HepG2 (cell line): ENCODE measurements at regions not wholly inside any gene's neighbourhood (a gene's known extent, or its start where the extent isn't known, plus 50 kb on each side); places are given as distances from the start of the nearest gene placed in this dataset.

Source experiments
- ATAC-seq: fragments of 200-7000 bp; cut with Tn5 transposase; 3 replicates; pipeline ENCODE4 v1.9.1; 2020; ENCODE audit warnings: mild to moderate bottlenecking, moderate library complexity
- BruUV-seq: library from RNA; stranded (reverse); fragments of 400-500 nt; replicated peaks from 2 replicates; lab custom pipeline; 2021; lab: Mats Ljungman, UMichigan
- CTCF ChIA-PET: fragments of 300-600 bp; formaldehyde crosslinking; extraction: SDS; loops from one replicate; lab custom pipeline; 2021; ENCODE audit warnings: low total read pairs, inconsistent platforms, low intra/inter-chr PET ratio; lab: Yijun Ruan, JAX
- POLR2A ChIA-PET: fragments of 350-600 bp; sonication (Branson Sonifier 250); formaldehyde crosslinking; loops from one replicate; lab custom pipeline; 2020; ENCODE audit warnings: antibody characterized with exemption, inconsistent platforms; lab: Yijun Ruan, JAX
- DNase-seq: peaks from one replicate; pipeline ENCODE4 v3.0.0-alpha.2; 2015; ENCODE audit warnings: low spot score
- FAIRE-seq: peaks from 3 replicates; lab custom pipeline; 2011; peaks lifted over from hg19 to GRCh38; lab: Jason Lieb, UNC
- H2AFZ ChIP-seq: one replicate; pipeline ENCODE4 v1.6.1; 2011; ENCODE audit warnings: low read length, inconsistent platforms
- H3K27ac ChIP-seq: fragments of 300-600 bp; 3 replicates; pipeline ENCODE4 v1.8.0; 2011; ENCODE audit warnings: mixed run types, mild to moderate bottlenecking, mixed read lengths, low read length, inconsistent platforms; ENCODE audit not compliant: insufficient read depth; ENCODE audit errors: extremely low read length
- H3K27me3 ChIP-seq, 2 experiments: fragments of 200-600 bp in 1 of 2; 2 replicates in 1 of 2; 3 replicates in 1 of 2; pipeline versions ENCODE4 v1.6.0 to v1.8.0; 2011; ENCODE audit warnings: low read length in 2 of 2, mild to moderate bottlenecking in 2 of 2, moderate library complexity in 2 of 2, inconsistent platforms in 1 of 2; ENCODE audit not compliant: insufficient read depth in 2 of 2, control insufficient read depth in 1 of 2
- H3K36me3 ChIP-seq, 2 experiments: fragments of 200-600 bp in 1 of 2; replicated peaks in 1 of 2; 2 replicates in 1 of 2; 3 replicates in 1 of 2; pipeline versions ENCODE4 v1.5.1 to v1.8.0; 2011; ENCODE audit warnings: low read length in 2 of 2, inconsistent platforms in 1 of 2; ENCODE audit not compliant: insufficient read depth in 2 of 2, control insufficient read depth in 1 of 2
- H3K4me1 ChIP-seq: 2 replicates; pipeline ENCODE4 v1.5.1; 2012; ENCODE audit warnings: low read length, inconsistent platforms; ENCODE audit not compliant: insufficient read depth
- H3K4me2 ChIP-seq: 2 replicates; pipeline ENCODE4 v1.6.0; 2011; ENCODE audit warnings: low read depth, low read length, inconsistent platforms
- H3K4me3 ChIP-seq, 3 experiments: fragments of 200-600 bp in 1 of 3; sonication (generic), shearing (Covaris generic) in 1 of 3; replicated peaks in 1 of 3; 2 replicates each; pipeline ENCODE4 v1.5.1; 2011 to 2016; ENCODE audit warnings: low read length in 3 of 3, inconsistent platforms in 2 of 3, low read depth in 2 of 3, mild to moderate bottlenecking in 2 of 3, control low read depth in 1 of 3, mixed read lengths in 1 of 3; ENCODE audit not compliant: insufficient read depth in 1 of 3
- H3K79me2 ChIP-seq: one replicate; pipeline ENCODE4 v1.6.1; 2011; ENCODE audit warnings: low read length, inconsistent platforms; ENCODE audit not compliant: insufficient read depth
- H3K9ac ChIP-seq: 2 replicates; pipeline ENCODE4 v1.6.0; 2011; ENCODE audit warnings: mild to moderate bottlenecking, low read depth, low read length, inconsistent platforms; ENCODE audit not compliant: insufficient read depth
- H3K9me3 ChIP-seq: 2 replicates; pipeline ENCODE4 v1.5.1; 2012; ENCODE audit warnings: mild to moderate bottlenecking, low read length
- H4K20me1 ChIP-seq: 2 replicates; pipeline ENCODE4 v1.6.0; 2011; ENCODE audit warnings: inconsistent platforms, mild to moderate bottlenecking, low read length, moderate library complexity; ENCODE audit not compliant: insufficient read depth
- RBAK ChIP-seq: sonication (generic); formaldehyde crosslinking; IDR thresholded peaks from 2 replicates; pipeline ENCODE4 v1.5.1; 2020; ENCODE audit warnings: mild to moderate bottlenecking, missing genetic modification reagents
- SP140L ChIP-seq: sonication (generic); formaldehyde crosslinking; IDR thresholded peaks from 2 replicates; pipeline ENCODE4 v1.4.0; 2020; ENCODE audit warnings: missing genetic modification reagents, borderline replicate concordance
- WGBS: methylation state at CpG from one replicate; pipeline ENCODE4 v1.1.6; 2017; ENCODE audit warnings: low lambda C conversion rate; 5-methylcytosine and 5-hydroxymethylcytosine counted together
- in situ Hi-C: cut with HindIII; loops from 2 replicates; pipeline ENCODE4 v1.10.0; 2017; ENCODE audit warnings: low pct_unique_long_range_greater_than_20kb; ENCODE audit not compliant: extremely low pct_ligation_motif_present
- intact Hi-C: fragments of 100-400 bp; cut with micrococcal nuclease; formaldehyde crosslinking; loops from one replicate; pipeline ENCODE4 v1.10.0; 2022; ENCODE audit not compliant: unreplicated experiment
- TF ChIP-seq, protein P1 (sequence below): sonication (generic); formaldehyde crosslinking; IDR thresholded peaks from 2 replicates; pipeline ENCODE4; 2020; ENCODE audit warnings: missing genetic modification reagents, mild to moderate bottlenecking, borderline replicate concordance

DNA sequence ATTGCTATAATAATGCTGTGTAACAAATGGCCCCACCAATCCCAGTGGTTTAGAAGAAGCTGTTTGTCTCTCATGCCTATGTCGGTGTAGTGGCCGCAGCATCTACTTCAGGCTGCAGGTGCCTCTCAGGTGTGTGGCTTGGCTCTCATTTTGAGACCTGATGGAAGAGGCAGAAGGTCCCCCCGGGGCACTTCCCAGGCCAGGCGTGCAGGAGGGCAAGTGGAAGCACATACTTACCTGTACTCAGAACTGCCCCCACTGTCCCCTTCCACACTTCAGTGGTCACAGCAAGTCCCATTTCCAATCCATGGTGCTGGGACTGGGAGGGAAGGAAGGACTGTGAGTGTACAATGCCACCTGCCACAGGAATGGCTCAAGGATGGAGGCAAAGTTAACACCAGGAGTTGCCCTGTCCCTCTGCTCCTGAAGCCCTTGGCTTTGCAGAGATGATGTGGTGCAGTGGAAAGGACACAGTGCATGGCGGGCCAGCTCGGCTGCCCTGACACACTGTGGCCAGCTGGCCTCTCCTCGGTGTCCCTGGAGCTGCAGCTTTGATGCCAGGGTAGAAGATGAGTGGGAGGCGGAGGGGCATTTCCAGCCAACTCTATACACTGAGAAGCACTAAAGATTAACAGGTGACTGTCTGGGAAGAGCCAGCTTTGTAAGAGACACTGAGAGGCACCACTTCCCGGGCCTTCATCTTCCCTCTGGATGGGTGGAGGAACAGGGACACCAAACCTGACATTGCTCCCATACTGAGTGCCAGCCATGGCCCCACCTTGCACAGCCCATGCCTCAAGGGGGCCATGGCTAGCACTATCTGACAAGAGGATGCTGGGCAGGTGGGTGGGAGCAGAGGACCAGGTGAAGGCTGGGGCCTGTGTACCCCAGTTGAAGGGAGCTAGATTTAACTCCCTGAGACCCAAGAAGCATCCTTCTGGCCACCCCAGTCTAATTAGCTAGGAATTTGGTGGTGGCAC is 105.9 kb downstream of the METRNL start:
- FAIRE-seq (no peak), DNase-seq (no peak), ATAC-seq (no peak)
- in situ Hi-C loops (no loop called here), intact Hi-C loops (no loop called here)
- no TSS peak for BruUV-seq
- no peak overlapping the region for H3K4me3 ChIP-seq
- POLR2A ChIA-PET, result no interaction called here
- H3K4me1 ChIP-seq, result peaks cover 15% of the 10 kb centered on the region
- H3K27ac ChIP-seq, result no peak overlapping the region
- no peaks in the 10 kb centered on the region for H3K79me2 ChIP-seq
- no peak overlapping the region for H2AFZ ChIP-seq
- no peak overlapping the region for H3K9ac ChIP-seq
- no peaks in the 10 kb centered on the region for H3K36me3 ChIP-seq
- CTCF ChIA-PET, result no interaction called here
- peaks cover 6% of the 10 kb centered on the region; the same call in 1 of the 2 replicates for H3K9me3 ChIP-seq
- WGBS, result 56% methylated on average over 8 of the region's 9 CpGs
- H3K4me2 ChIP-seq, result no peak overlapping the region
- peaks cover 2 to 43% of the 10 kb centered on the region in 2 experiments; a peak in 4 of 5 replicates for H3K27me3 ChIP-seq
- TF ChIP-seq, protein P1, sequence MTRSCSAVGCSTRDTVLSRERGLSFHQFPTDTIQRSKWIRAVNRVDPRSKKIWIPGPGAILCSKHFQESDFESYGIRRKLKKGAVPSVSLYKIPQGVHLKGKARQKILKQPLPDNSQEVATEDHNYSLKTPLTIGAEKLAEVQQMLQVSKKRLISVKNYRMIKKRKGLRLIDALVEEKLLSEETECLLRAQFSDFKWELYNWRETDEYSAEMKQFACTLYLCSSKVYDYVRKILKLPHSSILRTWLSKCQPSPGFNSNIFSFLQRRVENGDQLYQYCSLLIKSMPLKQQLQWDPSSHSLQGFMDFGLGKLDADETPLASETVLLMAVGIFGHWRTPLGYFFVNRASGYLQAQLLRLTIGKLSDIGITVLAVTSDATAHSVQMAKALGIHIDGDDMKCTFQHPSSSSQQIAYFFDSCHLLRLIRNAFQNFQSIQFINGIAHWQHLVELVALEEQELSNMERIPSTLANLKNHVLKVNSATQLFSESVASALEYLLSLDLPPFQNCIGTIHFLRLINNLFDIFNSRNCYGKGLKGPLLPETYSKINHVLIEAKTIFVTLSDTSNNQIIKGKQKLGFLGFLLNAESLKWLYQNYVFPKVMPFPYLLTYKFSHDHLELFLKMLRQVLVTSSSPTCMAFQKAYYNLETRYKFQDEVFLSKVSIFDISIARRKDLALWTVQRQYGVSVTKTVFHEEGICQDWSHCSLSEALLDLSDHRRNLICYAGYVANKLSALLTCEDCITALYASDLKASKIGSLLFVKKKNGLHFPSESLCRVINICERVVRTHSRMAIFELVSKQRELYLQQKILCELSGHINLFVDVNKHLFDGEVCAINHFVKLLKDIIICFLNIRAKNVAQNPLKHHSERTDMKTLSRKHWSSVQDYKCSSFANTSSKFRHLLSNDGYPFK, result no peak
- peak; percentile 45; the same call in 1 of the 2 replicates for TF ChIP-seq RBAK (CRISPR knock-in tag)
- no peak for TF ChIP-seq SP140L (CRISPR knock-in tag)
- H4K20me1 ChIP-seq, result no peaks in the 10 kb centered on the region
